ENCODE measurements at regions not wholly inside any gene's neighbourhood (a gene's known extent, or its start where the extent isn't known, plus 50 kb on each side); places are given as distances from the start of the nearest gene placed in this dataset.

DNA sequence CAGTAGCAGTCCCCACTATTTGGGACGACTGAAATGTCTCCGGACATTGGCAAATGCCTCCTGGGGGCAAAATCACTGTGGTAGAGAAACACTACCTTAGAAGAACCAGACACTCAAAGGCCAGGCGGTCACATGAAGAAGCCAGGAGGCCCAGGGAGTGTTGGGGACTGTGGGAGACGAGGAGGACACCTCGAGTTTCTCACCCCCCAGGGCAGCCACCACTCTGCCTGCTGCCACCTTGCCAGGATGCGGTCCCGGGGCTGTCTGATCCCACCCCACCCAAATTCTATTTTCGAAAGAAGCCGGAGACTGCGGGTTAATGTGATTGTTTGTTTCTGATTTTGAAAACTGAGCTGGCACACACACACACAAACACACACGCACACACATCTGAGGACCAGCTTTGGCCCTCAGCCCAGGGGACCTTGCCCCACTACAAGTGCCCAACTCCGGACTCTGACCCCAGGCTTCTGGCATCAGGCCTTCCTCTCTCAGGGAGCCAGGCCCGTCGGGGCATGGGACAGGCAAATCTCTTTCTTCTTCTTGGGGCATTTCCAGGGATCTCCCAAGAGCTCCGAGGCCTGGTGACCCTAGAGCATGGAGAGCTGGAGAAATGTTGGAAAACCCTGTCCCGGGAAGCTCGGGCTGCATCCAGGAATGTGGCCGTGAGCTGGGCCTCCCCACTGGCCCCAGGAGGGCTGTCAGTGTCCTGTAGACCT lies 187.5 kb upstream of the PMEPA1 start:
- Histone ChIP-seq H4K20me1 (ENCODE audit: insufficient read depth) (no peaks in the 10 kb centered on the region), H3K27ac (ENCODE audit: low read depth, low read length) (no peak overlapping the region), H3K36me3 (ENCODE audit: control insufficient read depth in 1 of 2, insufficient read depth in 2 of 2, low read length in 2 of 2) (no peaks in the 10 kb centered on the region), H3K9me2 (ENCODE audit: insufficient read depth) (no peaks in the 10 kb centered on the region), H3K9me3 (ENCODE audit: control insufficient read depth in 1 of 2, insufficient read depth in 1 of 2, low read depth in 1 of 2, low read length in 2 of 2) (no peaks in the 10 kb centered on the region), H3K4me2 (ENCODE audit: low read length) (no peak overlapping the region), H3K79me2 (ENCODE audit: insufficient read depth, low read length) (no peaks in the 10 kb centered on the region), H3K9ac (ENCODE audit: low read length) (no peak overlapping the region), H3K4me1 (ENCODE audit: control insufficient read depth in 1 of 2, insufficient read depth in 2 of 2, low read length in 2 of 2) (no peaks in the 10 kb centered on the region), H2AFZ (ENCODE audit: low read depth, low read length, poor library complexity, severe bottlenecking) (no peak overlapping the region), H3K27me3 (ENCODE audit: insufficient read depth, low read length) (peaks cover 29% of the 10 kb centered on the region), H3K4me3 (replicated peaks in 1 of 2; ENCODE audit: low read depth in 1 of 2, low read length in 2 of 2) (no peak overlapping the region)
- intact Hi-C loops (cut with micrococcal nuclease), result no loop called here
- DNase-seq (ENCODE audit: low read depth, low spot score), result no peak
- CTCF ChIA-PET, result no interaction called here
- no peak for ATAC-seq
- no TSS peak for BruUV-seq (replicated peaks)
- POLR2A ChIA-PET, result no interaction called here
- RAD21 ChIA-PET (ENCODE audit: low non-redundant PET in 1 of 2, low total read pairs in 2 of 2, uncharacterized antibody in 2 of 2, unreplicated experiment in 2 of 2), result no interaction called here
- TF ChIP-seq POLR2AphosphoS5 (IDR thresholded peaks at IDR 0.05; ENCODE audit: low read depth, low read length) (no peak), POLR2A (IDR thresholded peaks at IDR 0.05; ENCODE audit: borderline replicate concordance, extremely low read depth, insufficient read depth, insufficient read length) (no peak), ELF1 (IDR thresholded peaks at IDR 0.05; ENCODE audit: borderline replicate concordance, low read depth) (no peak), MAX (IDR thresholded peaks at IDR 0.05) (no peak), YY1 (IDR thresholded peaks at IDR 0.05; ENCODE audit: extremely low read depth, insufficient replicate concordance, low read depth, low read length) (no peak), ZNF274 (IDR thresholded peaks at IDR 0.05; ENCODE audit: low read depth, low read length) (no peak), SRF (IDR thresholded peaks at IDR 0.05; ENCODE audit: low read depth) (no peak), RAD21 (IDR thresholded peaks at IDR 0.05; ENCODE audit: low read depth) (no peak), SP1 (IDR thresholded peaks at IDR 0.05; ENCODE audit: low read depth) (no peak), CBX3 (IDR thresholded peaks at IDR 0.05; ENCODE audit: low read depth) (no peak), ZFX (IDR thresholded peaks at IDR 0.05) (no peak), FOSL1 (IDR thresholded peaks at IDR 0.05; ENCODE audit: low read depth) (no peak)
- TF ChIP-seq, protein P1, sequence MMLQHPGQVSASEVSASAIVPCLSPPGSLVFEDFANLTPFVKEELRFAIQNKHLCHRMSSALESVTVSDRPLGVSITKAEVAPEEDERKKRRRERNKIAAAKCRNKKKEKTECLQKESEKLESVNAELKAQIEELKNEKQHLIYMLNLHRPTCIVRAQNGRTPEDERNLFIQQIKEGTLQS (IDR thresholded peaks at IDR 0.05), result no peak
- TF ChIP-seq, protein P2, sequence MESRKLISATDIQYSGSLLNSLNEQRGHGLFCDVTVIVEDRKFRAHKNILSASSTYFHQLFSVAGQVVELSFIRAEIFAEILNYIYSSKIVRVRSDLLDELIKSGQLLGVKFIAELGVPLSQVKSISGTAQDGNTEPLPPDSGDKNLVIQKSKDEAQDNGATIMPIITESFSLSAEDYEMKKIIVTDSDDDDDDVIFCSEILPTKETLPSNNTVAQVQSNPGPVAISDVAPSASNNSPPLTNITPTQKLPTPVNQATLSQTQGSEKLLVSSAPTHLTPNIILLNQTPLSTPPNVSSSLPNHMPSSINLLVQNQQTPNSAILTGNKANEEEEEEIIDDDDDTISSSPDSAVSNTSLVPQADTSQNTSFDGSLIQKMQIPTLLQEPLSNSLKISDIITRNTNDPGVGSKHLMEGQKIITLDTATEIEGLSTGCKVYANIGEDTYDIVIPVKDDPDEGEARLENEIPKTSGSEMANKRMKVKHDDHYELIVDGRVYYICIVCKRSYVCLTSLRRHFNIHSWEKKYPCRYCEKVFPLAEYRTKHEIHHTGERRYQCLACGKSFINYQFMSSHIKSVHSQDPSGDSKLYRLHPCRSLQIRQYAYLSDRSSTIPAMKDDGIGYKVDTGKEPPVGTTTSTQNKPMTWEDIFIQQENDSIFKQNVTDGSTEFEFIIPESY (IDR thresholded peaks at IDR 0.05; ENCODE audit: extremely low read depth, insufficient replicate concordance, low read length), result no peak

All from HCT116 (cell line).